ENCODE measurements at regions not wholly inside any gene's neighbourhood (a gene's known extent, or its start where the extent isn't known, plus 50 kb on each side); places are given as distances from the start of the nearest gene placed in this dataset.

DNA sequence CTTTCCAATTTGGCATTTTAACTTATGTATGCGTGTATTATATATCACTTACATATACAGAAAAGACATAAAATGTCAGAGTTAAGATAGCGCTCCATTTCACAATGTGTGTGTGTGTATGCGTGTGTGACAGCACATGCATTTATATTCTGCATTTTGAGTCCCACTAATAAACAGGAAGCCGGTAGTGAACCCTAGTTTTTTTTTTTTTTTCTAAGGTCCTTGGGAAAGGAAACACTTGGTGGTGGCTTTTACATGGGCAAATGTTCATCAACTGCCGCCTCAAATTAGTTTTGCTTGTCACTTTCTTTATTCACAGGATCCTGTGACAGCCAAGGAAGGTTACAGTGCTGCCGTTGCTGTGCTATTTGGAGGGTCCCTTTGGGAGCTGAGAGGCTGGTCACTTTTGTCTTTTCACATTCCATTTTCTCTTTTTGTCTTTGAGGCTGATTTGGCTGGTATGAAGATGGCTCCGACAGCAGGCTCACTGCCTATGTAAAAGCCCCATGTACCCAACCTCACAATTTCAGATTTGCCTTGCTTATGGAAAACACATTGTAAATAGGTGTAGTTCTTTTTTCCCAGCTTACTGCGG lies 298.9 kb downstream of the CSNK1G3 start:
- TF ChIP-seq, protein P1, sequence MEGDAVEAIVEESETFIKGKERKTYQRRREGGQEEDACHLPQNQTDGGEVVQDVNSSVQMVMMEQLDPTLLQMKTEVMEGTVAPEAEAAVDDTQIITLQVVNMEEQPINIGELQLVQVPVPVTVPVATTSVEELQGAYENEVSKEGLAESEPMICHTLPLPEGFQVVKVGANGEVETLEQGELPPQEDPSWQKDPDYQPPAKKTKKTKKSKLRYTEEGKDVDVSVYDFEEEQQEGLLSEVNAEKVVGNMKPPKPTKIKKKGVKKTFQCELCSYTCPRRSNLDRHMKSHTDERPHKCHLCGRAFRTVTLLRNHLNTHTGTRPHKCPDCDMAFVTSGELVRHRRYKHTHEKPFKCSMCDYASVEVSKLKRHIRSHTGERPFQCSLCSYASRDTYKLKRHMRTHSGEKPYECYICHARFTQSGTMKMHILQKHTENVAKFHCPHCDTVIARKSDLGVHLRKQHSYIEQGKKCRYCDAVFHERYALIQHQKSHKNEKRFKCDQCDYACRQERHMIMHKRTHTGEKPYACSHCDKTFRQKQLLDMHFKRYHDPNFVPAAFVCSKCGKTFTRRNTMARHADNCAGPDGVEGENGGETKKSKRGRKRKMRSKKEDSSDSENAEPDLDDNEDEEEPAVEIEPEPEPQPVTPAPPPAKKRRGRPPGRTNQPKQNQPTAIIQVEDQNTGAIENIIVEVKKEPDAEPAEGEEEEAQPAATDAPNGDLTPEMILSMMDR (IDR thresholded peaks at IDR 0.05): no peak
- no peak for TF ChIP-seq POLR2AphosphoS5 (IDR thresholded peaks at IDR 0.05)
- no peak for TF ChIP-seq EP300 (IDR thresholded peaks at IDR 0.05)
- no peak for TF ChIP-seq POLR2A (IDR thresholded peaks at IDR 0.05)
- Histone ChIP-seq H3K27ac (peak overlapping the region in 1 of 4 donors; percentile 6), H3K4me3 (no peak overlapping the region), H3K9me3 (no peaks in the 10 kb centered on the region), H3K4me1 (peaks cover 16 to 28% (median 23%) of the 10 kb centered on the region in 4 donors), H3K27me3 (no peaks in the 10 kb centered on the region), H3K36me3 (no peaks in the 10 kb centered on the region)
- ATAC-seq (ENCODE audit: low FRiP score in 2 of 2) (no peak), DNase-seq (no peak)
- WGBS, 2 donors: 55 to 69% methylated on average over 8 of the region's 8 CpGs

DNA sequence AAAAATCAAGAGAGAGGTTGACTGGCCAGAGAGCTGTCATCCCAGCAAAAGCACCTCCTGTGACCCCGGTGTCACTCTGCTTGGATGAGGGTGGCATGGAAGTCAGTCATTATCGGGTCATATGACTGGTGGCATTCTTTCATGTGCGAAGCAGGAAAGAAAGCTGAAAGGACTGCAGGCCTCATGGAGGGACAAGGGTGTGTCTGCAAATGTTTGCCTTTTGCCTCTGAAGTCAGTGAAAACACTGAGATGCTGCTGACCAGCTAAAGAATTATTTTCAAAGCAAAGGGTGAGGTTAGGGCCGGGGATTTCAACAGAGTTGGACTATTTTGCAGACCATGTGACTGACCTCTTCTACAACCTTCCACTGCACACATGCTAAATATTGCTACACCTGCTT lies 298.3 kb downstream of the CSNK1G3 start:
- Histone ChIP-seq H3K9me3 (no peaks in the 10 kb centered on the region), H3K36me3 (no peaks in the 10 kb centered on the region), H3K4me1 (peaks cover 16 to 28% (median 23%) of the 10 kb centered on the region in 4 donors), H3K27ac (peak overlapping the region in 2 of 4 donors; percentile 53 to 65), H3K27me3 (no peaks in the 10 kb centered on the region), H3K4me3 (no peak overlapping the region)
- TF ChIP-seq EP300 (IDR thresholded peaks at IDR 0.05) (peak in 1 of 4 donors; percentile 49), POLR2A (IDR thresholded peaks at IDR 0.05) (no peak), POLR2AphosphoS5 (IDR thresholded peaks at IDR 0.05) (peak in 1 of 2 donors; percentile 38)
- TF ChIP-seq, protein P1 (IDR thresholded peaks at IDR 0.05): no peak
- peak in 1 of 2 donors; percentile 68 for DNase-seq
- ATAC-seq (ENCODE audit: low FRiP score in 2 of 2): peak in 1 of 2 donors; percentile 38
- WGBS, 2 donors: 28 to 33% methylated on average over 4 of the region's 4 CpGs

DNA sequence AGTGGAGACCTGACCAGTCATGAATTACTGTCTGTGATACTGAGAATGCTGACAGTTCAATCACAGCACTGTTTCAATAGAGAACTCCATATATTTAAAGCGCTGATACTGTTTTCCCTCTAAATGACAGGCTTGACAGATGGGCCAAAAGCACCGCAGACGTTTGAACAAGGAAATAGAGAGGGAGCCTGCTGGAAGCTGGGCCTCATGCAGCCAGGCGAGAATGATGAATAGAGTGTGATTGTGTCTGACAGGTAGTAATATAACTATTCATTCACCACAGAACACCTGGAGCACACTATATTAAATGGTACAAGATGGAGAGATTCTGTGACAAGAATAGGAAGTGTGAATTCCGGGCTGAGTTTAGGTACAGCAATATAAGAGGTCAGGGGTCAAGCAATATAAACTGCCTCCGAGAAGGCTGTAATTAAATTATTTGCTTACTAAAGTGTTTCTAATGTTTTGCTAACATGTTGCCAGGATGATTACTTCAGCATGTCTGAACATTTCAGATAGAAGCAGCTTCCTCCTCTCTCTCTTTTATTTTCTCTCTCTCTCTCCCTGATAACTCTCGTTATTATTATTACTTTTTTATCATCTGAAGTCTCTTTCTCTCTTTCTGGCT lies 297.7 kb downstream of the CSNK1G3 start:
- Histone ChIP-seq H3K27me3 (no peaks in the 10 kb centered on the region), H3K4me3 (no peak overlapping the region), H3K4me1 (peaks cover 16 to 26% (median 23%) of the 10 kb centered on the region in 4 donors), H3K27ac (peak overlapping the region in 2 of 4 donors; percentile 53 to 65), H3K36me3 (no peaks in the 10 kb centered on the region), H3K9me3 (no peaks in the 10 kb centered on the region)
- no peak for DNase-seq
- no peak for TF ChIP-seq POLR2AphosphoS5 (IDR thresholded peaks at IDR 0.05)
- TF ChIP-seq, protein P1 (IDR thresholded peaks at IDR 0.05): no peak
- no peak for TF ChIP-seq EP300 (IDR thresholded peaks at IDR 0.05)
- no peak for TF ChIP-seq POLR2A (IDR thresholded peaks at IDR 0.05)
- 24 to 35% methylated on average over 7 of the region's 7 CpGs for WGBS, 2 donors
- no peak for ATAC-seq (ENCODE audit: low FRiP score in 2 of 2)

DNA sequence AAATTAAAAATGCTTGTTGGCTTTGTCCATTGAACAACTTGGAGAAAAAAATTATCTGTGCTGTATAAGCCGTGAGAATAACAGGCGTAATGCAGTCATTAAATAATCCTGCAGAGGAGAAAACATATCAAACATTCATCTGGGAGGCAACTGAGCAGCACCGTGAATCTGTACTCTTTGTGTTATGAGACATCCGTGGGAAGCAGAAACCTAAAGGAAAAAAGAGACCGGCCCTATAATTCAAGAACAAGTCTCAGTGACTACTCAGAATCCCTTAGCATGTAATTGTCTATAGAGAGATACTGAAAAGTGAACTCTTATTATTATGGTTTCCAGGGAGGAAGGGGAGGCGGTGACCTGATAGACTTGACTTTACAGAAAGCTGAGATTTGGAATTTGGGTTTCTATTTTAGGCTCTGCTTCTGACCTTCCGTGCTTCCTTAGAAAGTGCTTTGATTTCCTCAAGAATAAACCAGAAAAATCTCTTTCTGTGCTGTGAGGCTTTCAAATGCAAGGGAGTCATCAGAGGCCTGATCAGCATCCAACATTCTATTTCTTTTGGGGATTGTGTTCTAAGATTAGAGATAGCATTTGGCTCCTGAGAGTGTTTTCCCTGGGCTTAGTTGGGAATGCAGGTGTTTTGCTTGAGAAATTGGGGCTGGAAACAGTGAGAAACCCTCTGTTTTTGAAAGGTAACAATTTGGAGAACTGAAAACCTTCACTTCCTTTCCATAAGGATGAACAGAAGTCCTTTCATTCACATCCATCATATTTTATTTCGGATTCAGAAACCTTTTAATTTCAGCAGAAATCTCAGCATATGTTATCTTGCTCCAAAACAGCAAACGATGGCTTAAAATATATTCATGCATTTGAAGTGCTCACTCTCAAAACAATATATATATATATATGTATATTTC lies 296.7 kb downstream of the CSNK1G3 start:
- WGBS, 2 donors: 83 to 86% methylated on average over 9 of the region's 9 CpGs

More for the DNA sequence above, 296.7 kb downstream of the CSNK1G3 start:
- no peak for DNase-seq
- H3K4me1 ChIP-seq: peaks cover 16 to 22% (median 18%) of the 10 kb centered on the region in 4 donors
- TF ChIP-seq POLR2A (IDR thresholded peaks at IDR 0.05): no peak
- no peak for TF ChIP-seq EP300 (IDR thresholded peaks at IDR 0.05)
- TF ChIP-seq POLR2AphosphoS5 (IDR thresholded peaks at IDR 0.05): no peak
- TF ChIP-seq, protein P1 (IDR thresholded peaks at IDR 0.05): no peak
- no peaks in the 10 kb centered on the region for H3K9me3 ChIP-seq
- no peak overlapping the region for H3K4me3 ChIP-seq
- no peaks in the 10 kb centered on the region for H3K36me3 ChIP-seq
- H3K27me3 ChIP-seq: no peaks in the 10 kb centered on the region
- no peak for ATAC-seq (ENCODE audit: low FRiP score in 2 of 2)
- H3K27ac ChIP-seq: no peak overlapping the region
